Heart left ventricle (tissue), 13 donors: ENCODE measurements at regions not wholly inside any gene's neighbourhood (a gene's known extent, or its start where the extent isn't known, plus 50 kb on each side); places are given as distances from the start of the nearest gene placed in this dataset.

ENCODE experiments used
- POLR2A ChIP-seq, 2 donors: fragments of 450-650 bp; IDR thresholded peaks; one replicate each; pipeline ENCODE4 v1.6.1; 2017; ENCODE audit warnings: antibody characterized with exemption in 2 of 2, mild to moderate bottlenecking in 2 of 2, moderate library complexity in 2 of 2
- TF ChIP-seq, protein P1 (sequence below), 12 donors: fragments of 200-600 bp; sonication (generic) in 4 of 12; IDR thresholded peaks; one replicate each; pipeline versions ENCODE4 v1.5.0 to v1.8.0; 2018 to 2022; ENCODE audit warnings: antibody characterized with exemption in 12 of 12, mild to moderate bottlenecking in 5 of 12
- donor health status: ischemic (EF 13 %, LVEDD 7.1; RV severe dilation, severe dysfunction).
- donor health status: DM: no; HTN: yes; CAD: no.
- donor health status: DM: no; HTN: no; CAD: no.
- donor health status: ischemic (EF 25% LVEDD 6.9; RV normal size, moderate dysfunction).
- donor health status: ischemic (EF 25% LVEDD 5.7; RV mildly dilated, moderate dysfunction).
- donor health status: ischemic (EF 35%, LVEDD 5.7; RV mildly dilated, moderate dysfunction).
- donor health status: nonischemic (EF 11% LVEDD 7.7; RV severe dilation, severe dysfunction).
- donor health status: DM: yes; HTN: yes; CAD: no.
- donor health status: PGD.
- donor health status: ischemic (EF 29% LVEDD 5.4; RV normal size, mild dysfunction).
- donor health status: nonischemic (EF 23%, LVEDD 6.1; RV moderate dilation, normal function).

DNA sequence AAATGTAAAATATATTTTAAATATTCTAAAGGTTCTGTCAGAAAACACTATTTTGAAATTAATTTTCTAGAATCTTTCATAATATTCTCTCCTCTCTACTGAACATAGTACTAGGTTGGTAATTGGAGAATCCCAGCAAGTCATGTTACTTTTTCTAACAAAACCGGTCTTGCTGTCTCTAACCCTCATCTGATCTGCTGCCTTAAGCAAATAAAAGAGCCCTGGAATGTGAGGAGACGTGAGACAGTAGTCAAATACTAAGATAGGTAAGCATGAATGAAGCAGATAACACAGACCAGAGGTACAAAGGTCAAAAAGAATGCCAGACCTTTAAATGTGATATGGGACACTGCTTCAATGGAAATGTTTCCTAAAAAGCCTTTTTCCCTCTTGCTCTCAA, 462.4 kb upstream of the NUPR2 start:
- TF ChIP-seq, protein P1, sequence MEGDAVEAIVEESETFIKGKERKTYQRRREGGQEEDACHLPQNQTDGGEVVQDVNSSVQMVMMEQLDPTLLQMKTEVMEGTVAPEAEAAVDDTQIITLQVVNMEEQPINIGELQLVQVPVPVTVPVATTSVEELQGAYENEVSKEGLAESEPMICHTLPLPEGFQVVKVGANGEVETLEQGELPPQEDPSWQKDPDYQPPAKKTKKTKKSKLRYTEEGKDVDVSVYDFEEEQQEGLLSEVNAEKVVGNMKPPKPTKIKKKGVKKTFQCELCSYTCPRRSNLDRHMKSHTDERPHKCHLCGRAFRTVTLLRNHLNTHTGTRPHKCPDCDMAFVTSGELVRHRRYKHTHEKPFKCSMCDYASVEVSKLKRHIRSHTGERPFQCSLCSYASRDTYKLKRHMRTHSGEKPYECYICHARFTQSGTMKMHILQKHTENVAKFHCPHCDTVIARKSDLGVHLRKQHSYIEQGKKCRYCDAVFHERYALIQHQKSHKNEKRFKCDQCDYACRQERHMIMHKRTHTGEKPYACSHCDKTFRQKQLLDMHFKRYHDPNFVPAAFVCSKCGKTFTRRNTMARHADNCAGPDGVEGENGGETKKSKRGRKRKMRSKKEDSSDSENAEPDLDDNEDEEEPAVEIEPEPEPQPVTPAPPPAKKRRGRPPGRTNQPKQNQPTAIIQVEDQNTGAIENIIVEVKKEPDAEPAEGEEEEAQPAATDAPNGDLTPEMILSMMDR (IDR thresholded peaks at IDR 0.05) = no peak
- TF ChIP-seq POLR2A (IDR thresholded peaks at IDR 0.05) = no peak
